ENCODE measurements at regions not wholly inside any gene's neighbourhood (a gene's known extent, or its start where the extent isn't known, plus 50 kb on each side); places are given as distances from the start of the nearest gene placed in this dataset.

- TF ChIP-seq, protein P1, sequence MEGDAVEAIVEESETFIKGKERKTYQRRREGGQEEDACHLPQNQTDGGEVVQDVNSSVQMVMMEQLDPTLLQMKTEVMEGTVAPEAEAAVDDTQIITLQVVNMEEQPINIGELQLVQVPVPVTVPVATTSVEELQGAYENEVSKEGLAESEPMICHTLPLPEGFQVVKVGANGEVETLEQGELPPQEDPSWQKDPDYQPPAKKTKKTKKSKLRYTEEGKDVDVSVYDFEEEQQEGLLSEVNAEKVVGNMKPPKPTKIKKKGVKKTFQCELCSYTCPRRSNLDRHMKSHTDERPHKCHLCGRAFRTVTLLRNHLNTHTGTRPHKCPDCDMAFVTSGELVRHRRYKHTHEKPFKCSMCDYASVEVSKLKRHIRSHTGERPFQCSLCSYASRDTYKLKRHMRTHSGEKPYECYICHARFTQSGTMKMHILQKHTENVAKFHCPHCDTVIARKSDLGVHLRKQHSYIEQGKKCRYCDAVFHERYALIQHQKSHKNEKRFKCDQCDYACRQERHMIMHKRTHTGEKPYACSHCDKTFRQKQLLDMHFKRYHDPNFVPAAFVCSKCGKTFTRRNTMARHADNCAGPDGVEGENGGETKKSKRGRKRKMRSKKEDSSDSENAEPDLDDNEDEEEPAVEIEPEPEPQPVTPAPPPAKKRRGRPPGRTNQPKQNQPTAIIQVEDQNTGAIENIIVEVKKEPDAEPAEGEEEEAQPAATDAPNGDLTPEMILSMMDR (optimal IDR thresholded peaks at IDR 0.05 in 1 of 3, IDR thresholded peaks at IDR 0.05 in 1 of 3, conservative IDR thresholded peaks at IDR 0.05 in 1 of 3; ENCODE audit: extremely low read depth in 1 of 3, insufficient read depth in 2 of 3, low read length in 3 of 3) = no peak
- TF ChIP-seq EZH2 (IDR thresholded peaks at IDR 0.05; ENCODE audit: low read length) = no peak
Measured at GRCh38 chr2:234806818-234807217, 145.0 kb upstream of the SH3BP4 start.

Data from keratinocyte (primary cell).